A673 (cell line): ENCODE measurements at regions not wholly inside any gene's neighbourhood (a gene's known extent, or its start where the extent isn't known, plus 50 kb on each side); places are given as distances from the start of the nearest gene placed in this dataset.

ENCODE experiments used
- BruUV-seq: library from RNA; stranded (reverse); fragments of 400-500 nt; replicated peaks from 2 replicates; lab custom pipeline; 2021; lab: Mats Ljungman, UMichigan
- CTCF ChIA-PET: fragments of 300-600 bp; sonication (Branson Sonifier 250); formaldehyde crosslinking; loops from one replicate; lab custom pipeline; 2022; ENCODE audit warnings: antibody characterized with exemption; lab: Charles Lee
- POLR2A ChIA-PET: fragments of 300-600 bp; sonication (Branson Sonifier 250); formaldehyde crosslinking; loops from one replicate; lab custom pipeline; 2022; ENCODE audit warnings: antibody characterized with exemption; ENCODE audit not compliant: low non-redundant PET; lab: Charles Lee
- DNase-seq: peaks from one replicate; pipeline ENCODE4 v3.0.0-alpha.2; 2015; ENCODE audit warnings: low spot score
- H3K27ac ChIP-seq: fragments of 200-600 bp; sonication (generic); 2 replicates; pipeline ENCODE4 v1.5.1; 2016; ENCODE audit warnings: mixed run types, low read depth, mild to moderate bottlenecking, mixed read lengths, antibody characterized with exemption, low read length; ENCODE audit not compliant: poor library complexity, severe bottlenecking
- H3K27me3 ChIP-seq: fragments of 200-600 bp; sonication (generic); replicated peaks from 2 replicates; pipeline ENCODE4 v1.6.1; 2017; ENCODE audit warnings: mixed run types, low read depth, mild to moderate bottlenecking, mixed read lengths, antibody characterized with exemption, low read length; ENCODE audit not compliant: insufficient read depth, poor library complexity
- H3K36me3 ChIP-seq: fragments of 200-600 bp; sonication (generic); 2 replicates; pipeline ENCODE4 v1.6.1; 2016; ENCODE audit warnings: mixed run types, mild to moderate bottlenecking, mixed read lengths, antibody characterized with exemption, low read length; ENCODE audit not compliant: insufficient read depth, poor library complexity, severe bottlenecking
- H3K4me1 ChIP-seq: fragments of 200-600 bp; sonication (generic); 2 replicates; pipeline ENCODE4 v1.6.1; 2017; ENCODE audit warnings: mixed run types, mild to moderate bottlenecking, mixed read lengths, antibody characterized with exemption, low read length; ENCODE audit not compliant: insufficient read depth, poor library complexity, severe bottlenecking
- H3K4me3 ChIP-seq: fragments of 200-600 bp; sonication (generic); 2 replicates; pipeline ENCODE4 v1.5.1; 2016; ENCODE audit warnings: low read depth, mixed run types, mild to moderate bottlenecking, mixed read lengths, low read length; ENCODE audit not compliant: poor library complexity, severe bottlenecking
- H3K9me3 ChIP-seq: fragments of 200-600 bp; sonication (generic); 2 replicates; pipeline ENCODE4 v1.6.1; 2016; ENCODE audit warnings: mixed run types, low read depth, mild to moderate bottlenecking, mixed read lengths, antibody characterized with exemption, low read length; ENCODE audit not compliant: poor library complexity, severe bottlenecking
- EZH2 ChIP-seq: fragments of 200-600 bp; sonication (generic); IDR thresholded peaks from 2 replicates; pipeline ENCODE4 v1.6.1; 2017; ENCODE audit warnings: borderline replicate concordance, low read depth, mild to moderate bottlenecking, mixed read lengths, antibody characterized with exemption, low read length; ENCODE audit not compliant: poor library complexity, severe bottlenecking
- intact Hi-C: fragments of 100-400 bp; cut with micrococcal nuclease; formaldehyde crosslinking; loops from one replicate; pipeline ENCODE4 v1.10.0; 2022; ENCODE audit not compliant: unreplicated experiment
- TF ChIP-seq, protein P1 (sequence below): fragments of 300-800, 200-600 bp; sonication (generic); conservative IDR thresholded peaks from 2 replicates; pipeline ENCODE4 v1.5.1; 2017; ENCODE audit warnings: low read depth, mild to moderate bottlenecking, antibody characterized with exemption, low read length, moderate library complexity, mixed read lengths

DNA sequence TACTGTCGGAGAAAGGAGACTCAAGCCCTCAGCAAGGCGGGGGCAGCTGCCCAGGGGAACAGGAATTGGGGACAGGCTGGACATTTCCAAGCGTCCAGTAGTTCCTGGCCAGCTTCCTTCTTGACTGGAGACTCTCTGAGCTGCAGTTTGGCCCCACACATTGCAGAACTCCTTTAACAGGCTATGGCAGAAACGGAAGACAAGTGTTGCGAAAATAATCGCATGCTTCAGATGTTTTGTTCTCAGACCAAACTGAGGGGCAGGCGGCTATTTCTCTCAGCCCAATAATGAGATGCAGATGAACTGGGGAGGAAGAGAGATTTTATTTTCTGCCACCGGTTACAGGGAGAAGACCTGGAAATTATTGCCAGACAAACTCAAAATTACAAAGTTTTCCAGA, 88.0 kb upstream of the PFKP start:
- Histone ChIP-seq H3K36me3 (no peaks in the 10 kb centered on the region), H3K9me3 (no peaks in the 10 kb centered on the region), H3K4me3 (no peak overlapping the region), H3K27ac (no peak overlapping the region), H3K27me3 (no peaks in the 10 kb centered on the region), H3K4me1 (no peaks in the 10 kb centered on the region)
- no peak for DNase-seq
- ChIA-PET POLR2A (no interaction called here), CTCF (no interaction called here)
- BruUV-seq: no TSS peak
- intact Hi-C loops: loop anchor here (2.0 to 5.0 kb wide), 2 partner anchors 51 to 357 kb away; no protein-coding TSS in a partner anchor
- TF ChIP-seq, protein P1, sequence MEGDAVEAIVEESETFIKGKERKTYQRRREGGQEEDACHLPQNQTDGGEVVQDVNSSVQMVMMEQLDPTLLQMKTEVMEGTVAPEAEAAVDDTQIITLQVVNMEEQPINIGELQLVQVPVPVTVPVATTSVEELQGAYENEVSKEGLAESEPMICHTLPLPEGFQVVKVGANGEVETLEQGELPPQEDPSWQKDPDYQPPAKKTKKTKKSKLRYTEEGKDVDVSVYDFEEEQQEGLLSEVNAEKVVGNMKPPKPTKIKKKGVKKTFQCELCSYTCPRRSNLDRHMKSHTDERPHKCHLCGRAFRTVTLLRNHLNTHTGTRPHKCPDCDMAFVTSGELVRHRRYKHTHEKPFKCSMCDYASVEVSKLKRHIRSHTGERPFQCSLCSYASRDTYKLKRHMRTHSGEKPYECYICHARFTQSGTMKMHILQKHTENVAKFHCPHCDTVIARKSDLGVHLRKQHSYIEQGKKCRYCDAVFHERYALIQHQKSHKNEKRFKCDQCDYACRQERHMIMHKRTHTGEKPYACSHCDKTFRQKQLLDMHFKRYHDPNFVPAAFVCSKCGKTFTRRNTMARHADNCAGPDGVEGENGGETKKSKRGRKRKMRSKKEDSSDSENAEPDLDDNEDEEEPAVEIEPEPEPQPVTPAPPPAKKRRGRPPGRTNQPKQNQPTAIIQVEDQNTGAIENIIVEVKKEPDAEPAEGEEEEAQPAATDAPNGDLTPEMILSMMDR: no peak
- no peak for TF ChIP-seq EZH2

DNA sequence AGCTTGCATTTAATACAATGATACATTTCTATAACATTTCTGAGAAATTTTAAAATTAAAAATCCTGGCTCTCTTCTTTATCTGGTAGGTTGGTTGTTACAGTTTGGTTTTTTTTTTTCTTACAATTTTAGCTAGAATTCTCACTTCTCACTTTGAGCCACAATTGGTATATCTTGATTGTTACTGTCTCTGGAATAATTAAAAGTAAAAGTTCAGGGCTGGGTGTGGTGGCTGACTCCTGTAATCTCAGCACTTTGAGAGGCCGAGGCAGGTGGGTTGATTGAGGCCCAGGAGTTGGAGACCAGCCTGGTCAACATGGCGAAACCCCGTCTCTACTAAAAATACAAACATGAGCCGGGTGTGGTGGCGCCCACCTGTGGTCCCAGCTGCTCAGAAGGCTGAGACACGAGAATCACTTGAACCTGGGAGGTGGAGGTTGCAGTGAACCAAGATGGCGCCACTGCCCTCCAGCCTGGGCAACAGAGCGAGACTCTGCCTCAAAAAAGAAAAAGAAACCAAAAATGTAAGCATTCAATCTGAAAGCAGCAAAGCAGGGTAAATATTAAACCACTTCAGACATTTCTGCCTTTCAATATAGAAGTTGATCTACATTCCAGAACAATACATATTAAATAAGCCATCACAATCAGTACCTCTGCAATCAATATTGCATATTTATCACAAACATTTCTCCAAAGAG, 88.6 kb upstream of the PFKP start:
- Histone ChIP-seq H3K9me3 (no peaks in the 10 kb centered on the region), H3K27me3 (no peaks in the 10 kb centered on the region), H3K36me3 (no peaks in the 10 kb centered on the region), H3K4me3 (no peak overlapping the region), H3K27ac (no peak overlapping the region), H3K4me1 (no peaks in the 10 kb centered on the region)
- BruUV-seq: no TSS peak
- TF ChIP-seq, protein P1: no peak
- TF ChIP-seq EZH2: no peak
- intact Hi-C loops: loop anchor here (1.0 to 5.0 kb wide), 3 partner anchors 50 to 356 kb away; no protein-coding TSS in a partner anchor
- ChIA-PET CTCF (interaction anchor here (0.6 to 1.0 kb wide), 3 partner anchors 51 to 1495 kb away, joined by 3 to 5 read pairs (median 4); no protein-coding TSS in a partner anchor), POLR2A (no interaction called here)
- no peak for DNase-seq

DNA sequence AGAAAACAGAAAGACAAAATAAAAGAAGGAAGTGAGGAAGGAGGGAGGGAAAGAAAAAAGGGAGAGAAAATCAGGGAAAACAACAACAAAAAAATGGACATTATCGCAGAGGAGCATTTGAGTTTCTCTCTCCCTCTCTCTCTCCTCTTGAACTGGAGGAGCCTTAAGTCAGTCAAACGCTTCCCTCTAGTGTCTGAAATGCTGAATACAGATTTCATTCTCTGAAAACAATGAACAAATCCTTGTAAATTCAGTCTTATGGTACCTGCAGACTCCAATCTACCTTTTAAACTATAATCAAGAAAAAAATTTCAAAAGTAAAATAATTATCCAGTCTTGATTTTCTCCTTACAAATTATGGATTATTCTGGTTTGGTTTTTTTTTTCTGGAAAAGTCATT, 89.2 kb upstream of the PFKP start:
- peak; percentile 79 for DNase-seq

More for the DNA sequence above, 89.2 kb upstream of the PFKP start:
- TF ChIP-seq, protein P1: peak; percentile 74
- no peak for TF ChIP-seq EZH2
- intact Hi-C loops: loop anchor here (1.0 to 5.0 kb wide), 3 partner anchors 49 to 356 kb away; no protein-coding TSS in a partner anchor
- BruUV-seq: no TSS peak
- no peaks in the 10 kb centered on the region for H3K4me1 ChIP-seq
- no peak overlapping the region for H3K4me3 ChIP-seq
- ChIA-PET POLR2A (no interaction called here), CTCF (interaction anchor here (0.7 to 1.0 kb wide), 2 partner anchors 40 to 50 kb away, joined by 4 to 5 read pairs; no protein-coding TSS in a partner anchor)
- H3K27ac ChIP-seq: no peak overlapping the region
- no peaks in the 10 kb centered on the region for H3K36me3 ChIP-seq
- no peaks in the 10 kb centered on the region for H3K9me3 ChIP-seq
- no peaks in the 10 kb centered on the region for H3K27me3 ChIP-seq
